GM13976 (cell line): ENCODE measurements at regions not wholly inside any gene's neighbourhood (a gene's known extent, or its start where the extent isn't known, plus 50 kb on each side); places are given as distances from the start of the nearest gene placed in this dataset.

Experiments
- DNase-seq: peaks from one replicate; pipeline ENCODE4 v3.0.0; 2012; ENCODE audit warnings: low spot score
- in situ Hi-C: fragments of 300-500 bp; cut with MboI; formaldehyde crosslinking; loops from one replicate; pipeline ENCODE4 v1.12.0; 2022; ENCODE audit warnings: low sequenced_read_pairs, mixed read lengths, inconsistent platforms; ENCODE audit not compliant: unreplicated experiment
- TF ChIP-seq, protein P1 (sequence below): IDR thresholded peaks from 2 replicates; pipeline ENCODE4 v1.5.1; 2012; ENCODE audit warnings: borderline replicate concordance, mild to moderate bottlenecking; ENCODE audit not compliant: insufficient read depth; ENCODE audit errors: extremely low read depth, missing control alignments, control extremely low read depth

DNA sequence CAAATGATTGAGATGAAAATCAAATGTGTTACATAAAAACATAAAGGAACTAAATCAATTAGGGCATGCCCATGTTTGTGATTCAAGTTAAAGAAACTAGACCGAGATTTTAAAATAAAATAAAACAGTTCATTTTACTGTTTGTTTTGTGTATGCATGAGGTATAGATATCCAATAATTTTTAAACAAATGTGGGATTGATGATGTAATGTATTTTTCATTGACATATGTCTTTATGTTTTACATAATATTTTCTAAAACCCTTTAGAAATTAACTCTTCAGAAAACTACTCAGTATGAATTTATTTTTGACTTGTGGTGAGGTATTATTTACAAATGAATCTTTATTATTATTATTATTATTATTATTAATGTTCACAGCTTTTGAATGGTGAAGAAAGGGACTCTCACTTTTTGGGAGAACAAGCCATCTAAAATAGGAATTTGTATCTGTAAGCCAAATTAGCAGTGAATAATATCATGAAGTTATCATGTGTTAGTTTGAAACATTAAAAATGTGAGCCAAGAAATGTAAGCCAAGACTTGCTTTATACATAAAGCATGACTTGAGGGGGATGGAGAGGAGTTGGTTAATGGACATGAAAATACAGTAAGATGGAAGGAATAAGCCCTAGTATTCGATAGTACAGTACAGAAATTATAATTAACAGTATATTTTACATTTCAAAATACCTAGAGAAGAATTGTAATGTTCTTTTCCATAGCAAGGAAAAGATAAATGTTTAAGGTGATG, 355.0 kb downstream of the CDH10 start:
- no peak for DNase-seq
- TF ChIP-seq, protein P1, sequence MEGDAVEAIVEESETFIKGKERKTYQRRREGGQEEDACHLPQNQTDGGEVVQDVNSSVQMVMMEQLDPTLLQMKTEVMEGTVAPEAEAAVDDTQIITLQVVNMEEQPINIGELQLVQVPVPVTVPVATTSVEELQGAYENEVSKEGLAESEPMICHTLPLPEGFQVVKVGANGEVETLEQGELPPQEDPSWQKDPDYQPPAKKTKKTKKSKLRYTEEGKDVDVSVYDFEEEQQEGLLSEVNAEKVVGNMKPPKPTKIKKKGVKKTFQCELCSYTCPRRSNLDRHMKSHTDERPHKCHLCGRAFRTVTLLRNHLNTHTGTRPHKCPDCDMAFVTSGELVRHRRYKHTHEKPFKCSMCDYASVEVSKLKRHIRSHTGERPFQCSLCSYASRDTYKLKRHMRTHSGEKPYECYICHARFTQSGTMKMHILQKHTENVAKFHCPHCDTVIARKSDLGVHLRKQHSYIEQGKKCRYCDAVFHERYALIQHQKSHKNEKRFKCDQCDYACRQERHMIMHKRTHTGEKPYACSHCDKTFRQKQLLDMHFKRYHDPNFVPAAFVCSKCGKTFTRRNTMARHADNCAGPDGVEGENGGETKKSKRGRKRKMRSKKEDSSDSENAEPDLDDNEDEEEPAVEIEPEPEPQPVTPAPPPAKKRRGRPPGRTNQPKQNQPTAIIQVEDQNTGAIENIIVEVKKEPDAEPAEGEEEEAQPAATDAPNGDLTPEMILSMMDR = no peak

DNA sequence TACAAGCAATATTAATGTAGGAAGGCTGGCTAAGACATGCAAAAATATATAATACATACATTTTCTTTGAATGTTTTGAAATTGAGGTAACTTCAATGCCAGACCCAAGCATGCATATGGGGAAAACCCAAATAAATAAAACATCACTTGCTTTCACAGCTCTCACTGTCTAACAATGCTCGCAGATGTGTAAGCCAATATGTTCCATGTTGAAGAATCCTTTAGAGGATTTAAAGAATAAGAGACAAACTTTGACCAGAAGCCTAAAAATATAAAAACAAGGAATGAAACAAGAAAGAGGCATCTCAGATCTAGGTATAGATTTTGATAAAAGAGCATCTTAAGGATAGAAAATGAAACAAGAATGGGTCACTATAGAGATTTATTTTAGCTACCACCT, 354.2 kb downstream of the CDH10 start:
- DNase-seq = no peak
- in situ Hi-C loops = no loop called here
- TF ChIP-seq, protein P1 = no peak

More for the DNA sequence above, 355.0 kb downstream of the CDH10 start:
- in situ Hi-C loops = no loop called here

DNA sequence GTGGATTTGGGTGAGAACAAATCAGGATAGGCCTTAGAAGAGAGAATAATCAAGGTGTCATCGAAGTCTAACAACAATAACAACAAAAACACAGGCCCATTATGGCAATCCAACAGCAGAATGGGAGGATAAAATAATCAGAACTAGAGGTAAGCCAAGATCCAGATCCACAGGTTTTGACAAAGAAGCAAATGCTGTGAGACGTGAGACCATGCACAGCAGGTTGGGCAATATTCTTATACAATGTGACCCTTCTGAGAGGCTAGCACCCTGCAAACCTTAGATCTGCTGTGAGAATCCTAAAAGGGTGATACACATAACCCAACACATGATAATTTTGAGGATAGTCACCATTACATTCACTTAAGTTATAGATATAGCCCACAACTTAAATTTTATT, 352.9 kb downstream of the CDH10 start:
- in situ Hi-C loops = no loop called here
- no peak for DNase-seq
- TF ChIP-seq, protein P1 = no peak

- no peak for DNase-seq
- in situ Hi-C loops = no loop called here
- TF ChIP-seq, protein P1 = no peak
Observed at GRCh38 chr5:24294333-24294732, 350.4 kb downstream of the CDH10 start.

DNA sequence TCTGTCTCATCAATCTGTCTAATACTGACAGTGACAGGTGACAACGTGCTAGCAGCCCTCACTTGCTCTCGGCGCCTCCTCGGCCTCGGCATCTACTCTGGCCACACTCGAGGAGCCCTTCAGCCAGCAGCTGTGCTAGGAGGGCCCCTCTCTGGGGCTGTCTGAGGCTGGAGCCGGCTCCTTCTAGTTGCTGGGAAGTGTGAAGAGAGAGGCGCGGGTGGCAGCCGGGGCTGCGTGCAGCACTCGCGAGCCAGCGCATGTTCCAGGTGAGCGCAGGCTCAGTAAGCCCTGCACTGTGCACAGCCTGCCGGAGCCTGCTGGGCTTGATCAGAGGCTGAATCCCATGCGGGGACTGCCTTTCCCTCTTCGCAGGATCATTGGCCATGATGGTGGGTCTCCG, 330.7 kb downstream of the CDH10 start:
- DNase-seq = no peak
- TF ChIP-seq, protein P1 = no peak
- in situ Hi-C loops = no loop called here

- TF ChIP-seq, protein P1 = no peak
- DNase-seq = no peak
- in situ Hi-C loops = no loop called here
Observed at GRCh38 chr5:24320643-24321042, 324.1 kb downstream of the CDH10 start.
